Erythroblast (primary cell): ENCODE measurements at regions not wholly inside any gene's neighbourhood (a gene's known extent, or its start where the extent isn't known, plus 50 kb on each side); places are given as distances from the start of the nearest gene placed in this dataset.

Experiments
- GATA1 ChIP-seq: IDR thresholded peaks from 2 replicates; pipeline ENCODE4 v1.6.1; 2011; ENCODE audit warnings: low read depth, mild to moderate bottlenecking, control low read depth, low read length, moderate library complexity
- POLR2A ChIP-seq: IDR thresholded peaks from 2 replicates; pipeline ENCODE4 v1.6.1; 2011; ENCODE audit warnings: mild to moderate bottlenecking, low read length

- TF ChIP-seq POLR2A (no peak), GATA1 (no peak)
Observed at GRCh38 chr7:98701372-98701771, 84.3 kb downstream of the NPTX2 start.
